ENCODE measurements at regions not wholly inside any gene's neighbourhood (a gene's known extent, or its start where the extent isn't known, plus 50 kb on each side); places are given as distances from the start of the nearest gene placed in this dataset.

GRCh38 chr21:24995216-24995615, 612.1 kb downstream of the MRPL39 start:
- TF ChIP-seq CTCF (IDR thresholded peaks at IDR 0.05; ENCODE audit: low read length) (no peak), EZH2 (optimal IDR thresholded peaks at IDR 0.05; ENCODE audit: low read depth, low read length) (no peak), EZH2phosphoT487 (IDR thresholded peaks at IDR 0.05; ENCODE audit: low read length) (no peak)
